ENCODE measurements at regions not wholly inside any gene's neighbourhood (a gene's known extent, or its start where the extent isn't known, plus 50 kb on each side); places are given as distances from the start of the nearest gene placed in this dataset.
A peak's percentile ranks its signal among the peaks of the same experiment; 100 is the strongest.

DNA sequence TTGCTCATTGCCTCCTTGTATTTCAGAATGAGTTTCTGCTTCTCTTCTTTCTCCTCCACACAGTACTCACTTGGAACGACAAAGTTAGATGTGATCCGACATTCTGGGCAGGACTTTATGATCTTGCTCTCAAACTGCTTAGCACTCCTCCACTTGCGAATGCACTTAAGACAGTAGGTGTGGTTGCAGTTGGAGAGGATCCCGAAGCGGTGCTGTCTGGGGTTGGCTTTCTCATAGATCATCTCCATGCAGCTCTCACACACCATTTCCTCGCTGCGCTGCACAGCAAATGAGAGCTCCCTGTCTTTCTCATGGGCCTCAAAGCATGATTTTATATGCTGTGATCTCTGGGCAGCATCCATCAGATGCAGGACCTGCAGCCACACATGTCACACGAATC is 245.7 kb downstream of the C12orf50 start:
- no peak for TF ChIP-seq CTCF (IDR thresholded peaks at IDR 0.05)

DNA sequence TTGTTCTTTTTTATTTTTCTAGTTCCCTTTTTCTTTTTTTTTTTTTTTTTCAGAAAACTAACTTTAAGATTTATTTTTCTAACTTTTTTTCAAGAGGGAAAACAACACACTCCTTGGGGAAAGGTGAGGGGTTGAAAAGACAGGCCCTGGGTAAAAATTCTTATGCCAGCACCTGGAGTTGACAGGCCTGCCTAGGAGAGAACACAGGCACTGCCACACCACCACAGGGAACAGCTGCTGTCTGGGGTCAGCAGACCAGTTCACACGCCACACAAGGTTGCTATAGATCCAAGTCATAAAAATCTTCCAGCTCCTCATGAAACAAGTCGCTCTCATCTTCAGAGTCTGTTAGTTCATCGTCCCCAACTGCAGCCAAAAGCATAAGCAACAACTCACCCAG is 246.4 kb downstream of the C12orf50 start:
- TF ChIP-seq CTCF (IDR thresholded peaks at IDR 0.05), result no peak
- H3K27me3 Mint-ChIP-seq (ENCODE audit: low read depth), result no peaks in the 10 kb centered on the region
- peaks cover 2% of the 10 kb centered on the region for H3K36me3 Mint-ChIP-seq (ENCODE audit: low read depth)
- H3K4me1 Mint-ChIP-seq (ENCODE audit: low read depth), result peaks cover 21% of the 10 kb centered on the region
- DNase-seq (ENCODE audit: low spot score), result no peak
- peaks cover 3% of the 10 kb centered on the region for H3K9me3 Mint-ChIP-seq (ENCODE audit: low read depth)
- no peak overlapping the region for H3K4me3 Mint-ChIP-seq (ENCODE audit: unreplicated experiment)
- no peak overlapping the region for H3K27ac Mint-ChIP-seq (ENCODE audit: unreplicated experiment)

More for the DNA sequence above, 245.7 kb downstream of the C12orf50 start:
- H3K36me3 Mint-ChIP-seq (ENCODE audit: low read depth), result peaks cover 2% of the 10 kb centered on the region
- H3K27ac Mint-ChIP-seq (ENCODE audit: unreplicated experiment), result no peak overlapping the region
- peaks cover 21% of the 10 kb centered on the region for H3K4me1 Mint-ChIP-seq (ENCODE audit: low read depth)
- no peak for DNase-seq (ENCODE audit: low spot score)
- H3K9me3 Mint-ChIP-seq (ENCODE audit: low read depth), result no peaks in the 10 kb centered on the region
- H3K27me3 Mint-ChIP-seq (ENCODE audit: low read depth), result no peaks in the 10 kb centered on the region
- no peak overlapping the region for H3K4me3 Mint-ChIP-seq (ENCODE audit: unreplicated experiment)

DNA sequence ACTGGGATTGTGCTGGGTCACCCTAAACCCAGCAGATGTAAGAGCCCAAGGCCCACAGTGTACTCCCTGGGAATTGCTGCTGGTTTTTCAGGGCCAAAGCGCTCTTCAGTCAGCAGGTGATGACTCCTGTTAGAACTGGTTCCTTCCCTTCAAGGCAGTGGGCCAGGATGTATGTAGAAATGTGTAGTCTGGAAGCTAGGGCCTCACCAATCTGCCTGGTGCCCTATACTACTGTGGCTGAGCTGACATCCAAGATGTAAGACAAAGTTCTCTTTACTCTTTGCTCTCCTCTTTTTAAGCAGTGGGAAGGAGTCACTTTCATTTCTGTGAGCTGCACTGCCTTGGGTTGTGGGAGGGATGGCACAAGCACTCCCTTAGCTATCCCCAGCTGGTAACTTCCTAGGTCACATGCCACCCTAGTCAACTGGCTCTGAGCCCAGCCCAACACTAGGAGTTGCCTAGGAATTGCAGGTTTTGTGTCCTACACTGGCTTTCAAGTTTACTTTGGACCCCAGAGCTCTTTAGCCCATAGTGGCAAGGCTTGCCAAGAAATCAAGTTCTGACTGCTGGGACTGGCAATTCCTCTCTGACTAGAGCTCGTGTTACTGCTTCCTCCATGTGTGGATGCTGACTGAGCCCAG is 249.2 kb downstream of the C12orf50 start:
- DNase-seq (ENCODE audit: low spot score), result no peak
- no peak for TF ChIP-seq CTCF (IDR thresholded peaks at IDR 0.05)
- H3K4me1 Mint-ChIP-seq (ENCODE audit: low read depth), result peaks cover 31% of the 10 kb centered on the region
- H3K4me3 Mint-ChIP-seq (ENCODE audit: unreplicated experiment), result no peak overlapping the region
- peaks cover 2% of the 10 kb centered on the region for H3K36me3 Mint-ChIP-seq (ENCODE audit: low read depth)
- H3K27me3 Mint-ChIP-seq (ENCODE audit: low read depth), result no peaks in the 10 kb centered on the region
- H3K9me3 Mint-ChIP-seq (ENCODE audit: low read depth), result peaks cover 3% of the 10 kb centered on the region
- peak overlapping the region; percentile 55 for H3K27ac Mint-ChIP-seq (ENCODE audit: unreplicated experiment)

GRCh38 chr12:87779016-87779415 is 250.2 kb downstream of the C12orf50 start:
- peaks cover 2% of the 10 kb centered on the region for H3K36me3 Mint-ChIP-seq (ENCODE audit: low read depth)
- no peaks in the 10 kb centered on the region for H3K27me3 Mint-ChIP-seq (ENCODE audit: low read depth)
- no peak overlapping the region for H3K4me3 Mint-ChIP-seq (ENCODE audit: unreplicated experiment)
- peak overlapping the region; percentile 41 for H3K27ac Mint-ChIP-seq (ENCODE audit: unreplicated experiment)
- DNase-seq (ENCODE audit: low spot score), result no peak
- peaks cover 31% of the 10 kb centered on the region for H3K4me1 Mint-ChIP-seq (ENCODE audit: low read depth)
- peaks cover 5% of the 10 kb centered on the region for H3K9me3 Mint-ChIP-seq (ENCODE audit: low read depth)
- no peak for TF ChIP-seq CTCF (IDR thresholded peaks at IDR 0.05)

- Mint-ChIP-seq H3K4me3 (ENCODE audit: unreplicated experiment) (no peak overlapping the region), H3K27ac (ENCODE audit: unreplicated experiment) (no peak overlapping the region), H3K4me1 (ENCODE audit: low read depth) (peaks cover 31% of the 10 kb centered on the region), H3K36me3 (ENCODE audit: low read depth) (peaks cover 2% of the 10 kb centered on the region), H3K9me3 (ENCODE audit: low read depth) (peaks cover 9% of the 10 kb centered on the region), H3K27me3 (ENCODE audit: low read depth) (no peaks in the 10 kb centered on the region)
- no peak for DNase-seq (ENCODE audit: low spot score)
- TF ChIP-seq CTCF (IDR thresholded peaks at IDR 0.05), result no peak
These were observed 251.1 kb downstream of the C12orf50 start for GRCh38 chr12:87778065-87778464.
